ENCODE measurements at regions not wholly inside any gene's neighbourhood (a gene's known extent, or its start where the extent isn't known, plus 50 kb on each side); places are given as distances from the start of the nearest gene placed in this dataset.

DNA sequence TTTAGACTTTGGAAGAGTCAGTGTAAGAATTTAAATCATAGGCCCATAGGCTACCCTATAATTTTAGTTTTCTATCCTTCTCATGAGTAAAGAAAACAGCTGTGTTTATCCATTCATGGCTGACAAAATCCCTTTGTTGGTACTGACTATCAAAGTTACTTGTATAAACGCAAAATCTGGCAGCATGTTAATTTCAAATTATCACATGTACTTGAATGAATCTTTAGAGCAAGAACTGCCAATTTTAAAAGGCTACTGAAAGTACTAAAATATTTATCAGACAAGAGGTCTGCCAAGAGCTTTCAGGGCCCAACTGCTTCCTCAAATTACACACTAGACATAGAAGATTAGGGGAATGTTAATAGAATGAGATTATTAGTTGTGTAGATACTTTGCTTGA is 66.6 kb downstream of the MYL12B start:
- Histone ChIP-seq H3K27me3 (no peaks in the 10 kb centered on the region), H3K4me3 (no peak overlapping the region), H3K27ac (no peak overlapping the region), H3K4me1 (no peaks in the 10 kb centered on the region), H3K36me3 (no peaks in the 10 kb centered on the region), H3K9me3 (no peaks in the 10 kb centered on the region)
- no peak for DNase-seq
- WGBS, 5 donors, result 20 to 42% (median 24%) methylated on average over 1 of the region's 1 CpG
- intact Hi-C loops (cut with DNase I; ENCODE audit: low total_unique reads), result no loop called here
- TF ChIP-seq EP300 (IDR thresholded peaks at IDR 0.05), result no peak
- TF ChIP-seq POLR2A (IDR thresholded peaks at IDR 0.05), result no peak
- TF ChIP-seq CTCF (IDR thresholded peaks at IDR 0.05), result no peak
- TF ChIP-seq POLR2AphosphoS5 (IDR thresholded peaks at IDR 0.05), result no peak

DNA sequence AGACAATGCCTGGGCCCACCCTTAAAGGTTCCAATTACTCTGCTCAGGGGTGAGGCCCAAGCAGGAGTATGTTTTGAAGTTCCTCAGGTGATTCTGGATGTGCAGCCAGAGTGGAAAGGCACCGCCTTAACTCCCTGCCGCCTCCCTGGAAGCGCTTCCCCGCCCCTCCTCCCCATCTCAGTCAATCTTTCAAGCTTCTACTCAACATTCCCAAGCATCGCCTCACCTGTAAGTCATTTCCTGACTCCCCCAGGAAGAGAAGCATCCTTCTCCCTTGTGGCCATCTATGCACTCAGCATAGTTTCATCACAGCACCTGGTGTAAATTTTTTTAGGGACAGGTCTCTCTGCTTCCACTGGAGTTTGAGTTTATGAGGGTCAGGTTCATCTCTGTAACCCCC is 67.5 kb downstream of the MYL12B start:
- 86 to 97% (median 88%) methylated on average over 5 of the region's 5 CpGs for WGBS, 5 donors
- Histone ChIP-seq H3K4me3 (no peak overlapping the region), H3K27me3 (no peaks in the 10 kb centered on the region), H3K36me3 (no peaks in the 10 kb centered on the region), H3K27ac (no peak overlapping the region), H3K4me1 (no peaks in the 10 kb centered on the region), H3K9me3 (no peaks in the 10 kb centered on the region)
- TF ChIP-seq POLR2A (IDR thresholded peaks at IDR 0.05) (no peak), CTCF (IDR thresholded peaks at IDR 0.05) (no peak), POLR2AphosphoS5 (IDR thresholded peaks at IDR 0.05) (no peak), EP300 (IDR thresholded peaks at IDR 0.05) (no peak)
- intact Hi-C loops (cut with DNase I; ENCODE audit: low total_unique reads), result no loop called here
- DNase-seq, result no peak

DNA sequence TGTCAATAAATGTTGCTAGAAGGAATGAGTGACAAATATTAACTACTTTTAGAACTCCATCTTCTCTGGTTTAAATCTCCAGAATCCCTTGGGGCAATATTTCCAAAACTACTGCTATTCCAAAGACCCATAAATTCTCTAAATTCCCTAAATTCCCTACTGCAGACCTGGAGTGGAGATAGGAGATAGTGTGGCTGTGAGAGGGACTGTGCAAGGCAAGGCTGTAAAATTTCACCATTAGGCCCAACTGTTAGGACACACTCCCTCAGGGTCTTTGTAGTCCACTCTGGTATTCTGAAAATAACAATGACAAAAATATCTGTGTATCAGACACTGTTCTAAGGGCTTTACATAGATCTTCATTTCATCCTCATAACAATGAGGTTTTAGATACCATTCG is 67.9 kb downstream of the MYL12B start:
- 85 to 100% (median 93%) methylated on average over 1 of the region's 1 CpG for WGBS, 5 donors
- intact Hi-C loops (cut with DNase I; ENCODE audit: low total_unique reads), result no loop called here

DNA sequence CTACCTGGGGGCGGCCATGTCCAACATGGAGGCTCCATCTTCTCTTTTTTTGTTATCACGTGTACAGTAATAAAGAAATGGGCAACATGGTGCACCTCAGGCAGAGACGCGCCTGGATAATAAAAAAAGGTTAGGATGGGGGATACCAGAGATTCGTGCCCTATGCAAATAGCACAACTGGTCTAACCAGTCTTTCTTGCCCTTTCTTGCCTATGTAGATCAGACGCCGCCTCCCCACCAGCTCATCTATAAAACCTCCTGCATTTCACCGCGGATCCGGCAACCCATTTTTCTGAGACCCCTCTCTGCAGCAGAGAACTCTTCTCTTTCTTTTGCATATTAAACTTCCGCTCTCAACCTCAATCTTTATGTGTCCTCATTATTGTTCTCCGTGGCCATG is 68.7 kb downstream of the MYL12B start:
- 80 to 82% (median 81%) methylated on average over 12 of the region's 12 CpGs for WGBS, 5 donors
- H3K27me3 ChIP-seq, result no peaks in the 10 kb centered on the region
- no peak for DNase-seq
- intact Hi-C loops (cut with DNase I; ENCODE audit: low total_unique reads), result no loop called here
- H3K4me3 ChIP-seq, result no peak overlapping the region
- no peaks in the 10 kb centered on the region for H3K9me3 ChIP-seq
- H3K27ac ChIP-seq, result no peak overlapping the region
- TF ChIP-seq CTCF (IDR thresholded peaks at IDR 0.05), result no peak
- TF ChIP-seq EP300 (IDR thresholded peaks at IDR 0.05), result no peak
- TF ChIP-seq POLR2AphosphoS5 (IDR thresholded peaks at IDR 0.05), result no peak
- TF ChIP-seq POLR2A (IDR thresholded peaks at IDR 0.05), result no peak
- no peaks in the 10 kb centered on the region for H3K36me3 ChIP-seq
- H3K4me1 ChIP-seq, result no peaks in the 10 kb centered on the region

More for the DNA sequence above, 67.9 kb downstream of the MYL12B start:
- Histone ChIP-seq H3K27me3 (no peaks in the 10 kb centered on the region), H3K27ac (no peak overlapping the region), H3K4me3 (no peak overlapping the region), H3K9me3 (no peaks in the 10 kb centered on the region), H3K36me3 (no peaks in the 10 kb centered on the region), H3K4me1 (no peaks in the 10 kb centered on the region)
- TF ChIP-seq POLR2A (IDR thresholded peaks at IDR 0.05), result no peak
- TF ChIP-seq CTCF (IDR thresholded peaks at IDR 0.05), result no peak
- no peak for TF ChIP-seq POLR2AphosphoS5 (IDR thresholded peaks at IDR 0.05)
- no peak for TF ChIP-seq EP300 (IDR thresholded peaks at IDR 0.05)
- DNase-seq, result no peak
